ENCODE measurements at regions not wholly inside any gene's neighbourhood (a gene's known extent, or its start where the extent isn't known, plus 50 kb on each side); places are given as distances from the start of the nearest gene placed in this dataset.

GRCh38 chr4:163815776-163816175, 321.3 kb downstream of the TMA16 start:
- no peak for DNase-seq
- Mint-ChIP-seq H3K36me3 (ENCODE audit: low read depth) (no peaks in the 10 kb centered on the region), H3K4me1 (ENCODE audit: low read depth) (no peaks in the 10 kb centered on the region), H3K4me3 (no peak overlapping the region), H3K27me3 (ENCODE audit: insufficient read depth) (no peaks in the 10 kb centered on the region), H3K9me3 (no peaks in the 10 kb centered on the region), H3K27ac (no peak overlapping the region)
- no peak for TF ChIP-seq CTCF (IDR thresholded peaks at IDR 0.05)

GRCh38 chr4:163816494-163816893, 322.0 kb downstream of the TMA16 start:
- Mint-ChIP-seq H3K27me3 (ENCODE audit: insufficient read depth) (no peaks in the 10 kb centered on the region), H3K27ac (no peak overlapping the region), H3K4me3 (no peak overlapping the region), H3K4me1 (ENCODE audit: low read depth) (no peaks in the 10 kb centered on the region), H3K36me3 (ENCODE audit: low read depth) (no peaks in the 10 kb centered on the region), H3K9me3 (no peaks in the 10 kb centered on the region)
- DNase-seq, result no peak
- TF ChIP-seq CTCF (IDR thresholded peaks at IDR 0.05), result no peak

GRCh38 chr4:163818673-163819072, 324.2 kb downstream of the TMA16 start:
- Mint-ChIP-seq H3K4me3 (no peak overlapping the region), H3K27ac (no peak overlapping the region), H3K27me3 (ENCODE audit: insufficient read depth) (no peaks in the 10 kb centered on the region), H3K9me3 (no peaks in the 10 kb centered on the region), H3K36me3 (ENCODE audit: low read depth) (no peaks in the 10 kb centered on the region), H3K4me1 (ENCODE audit: low read depth) (no peaks in the 10 kb centered on the region)
- DNase-seq, result no peak
- no peak for TF ChIP-seq CTCF (IDR thresholded peaks at IDR 0.05)

GRCh38 chr4:163833669-163834068, 339.2 kb downstream of the TMA16 start:
- peaks cover 22% of the 10 kb centered on the region for H3K9me3 Mint-ChIP-seq
- no peak overlapping the region for H3K4me3 Mint-ChIP-seq
- DNase-seq, result no peak
- no peaks in the 10 kb centered on the region for H3K4me1 Mint-ChIP-seq (ENCODE audit: low read depth)
- no peaks in the 10 kb centered on the region for H3K36me3 Mint-ChIP-seq (ENCODE audit: low read depth)
- H3K27me3 Mint-ChIP-seq (ENCODE audit: insufficient read depth), result no peaks in the 10 kb centered on the region
- no peak for TF ChIP-seq CTCF (IDR thresholded peaks at IDR 0.05)
- H3K27ac Mint-ChIP-seq, result no peak overlapping the region

GRCh38 chr4:163846008-163846407, 351.5 kb downstream of the TMA16 start:
- Mint-ChIP-seq H3K27ac (no peak overlapping the region), H3K4me1 (ENCODE audit: low read depth) (no peaks in the 10 kb centered on the region), H3K36me3 (ENCODE audit: low read depth) (no peaks in the 10 kb centered on the region), H3K9me3 (peaks cover 18% of the 10 kb centered on the region), H3K4me3 (no peak overlapping the region), H3K27me3 (ENCODE audit: insufficient read depth) (peaks cover 1% of the 10 kb centered on the region)
- DNase-seq, result no peak
- no peak for TF ChIP-seq CTCF (IDR thresholded peaks at IDR 0.05)

GRCh38 chr4:163852246-163852645, 357.8 kb downstream of the TMA16 start:
- H3K36me3 Mint-ChIP-seq (ENCODE audit: low read depth), result no peaks in the 10 kb centered on the region
- DNase-seq, result no peak
- no peak for TF ChIP-seq CTCF (IDR thresholded peaks at IDR 0.05)
- H3K27me3 Mint-ChIP-seq (ENCODE audit: insufficient read depth), result peaks cover 1% of the 10 kb centered on the region; the same call in 1 of the 2 replicates
- no peaks in the 10 kb centered on the region for H3K9me3 Mint-ChIP-seq
- H3K27ac Mint-ChIP-seq, result no peak overlapping the region
- no peaks in the 10 kb centered on the region for H3K4me1 Mint-ChIP-seq (ENCODE audit: low read depth)
- no peak overlapping the region for H3K4me3 Mint-ChIP-seq
